ENCODE measurements at regions not wholly inside any gene's neighbourhood (a gene's known extent, or its start where the extent isn't known, plus 50 kb on each side); places are given as distances from the start of the nearest gene placed in this dataset.

GRCh38 chr10:33519130-33519860, 184.8 kb upstream of the NRP1 start:
- Histone ChIP-seq H3K4me1 (no peaks in the 10 kb centered on the region), H3K27me3 (no peaks in the 10 kb centered on the region), H3K4me3 (no peak overlapping the region), H3K9me3 (no peaks in the 10 kb centered on the region), H3K27ac (no peak overlapping the region), H3K36me3 (ENCODE audit: low read depth, missing control alignments) (no peaks in the 10 kb centered on the region)
- WGBS, 2 donors: 74 to 82% methylated on average over 14 of the region's 14 CpGs
- DNase-seq: no peak
- intact Hi-C loops (cut with DNase I; ENCODE audit: low total_unique reads): no loop called here
- TF ChIP-seq POLR2A (IDR thresholded peaks at IDR 0.05): no peak
- TF ChIP-seq, protein P1, sequence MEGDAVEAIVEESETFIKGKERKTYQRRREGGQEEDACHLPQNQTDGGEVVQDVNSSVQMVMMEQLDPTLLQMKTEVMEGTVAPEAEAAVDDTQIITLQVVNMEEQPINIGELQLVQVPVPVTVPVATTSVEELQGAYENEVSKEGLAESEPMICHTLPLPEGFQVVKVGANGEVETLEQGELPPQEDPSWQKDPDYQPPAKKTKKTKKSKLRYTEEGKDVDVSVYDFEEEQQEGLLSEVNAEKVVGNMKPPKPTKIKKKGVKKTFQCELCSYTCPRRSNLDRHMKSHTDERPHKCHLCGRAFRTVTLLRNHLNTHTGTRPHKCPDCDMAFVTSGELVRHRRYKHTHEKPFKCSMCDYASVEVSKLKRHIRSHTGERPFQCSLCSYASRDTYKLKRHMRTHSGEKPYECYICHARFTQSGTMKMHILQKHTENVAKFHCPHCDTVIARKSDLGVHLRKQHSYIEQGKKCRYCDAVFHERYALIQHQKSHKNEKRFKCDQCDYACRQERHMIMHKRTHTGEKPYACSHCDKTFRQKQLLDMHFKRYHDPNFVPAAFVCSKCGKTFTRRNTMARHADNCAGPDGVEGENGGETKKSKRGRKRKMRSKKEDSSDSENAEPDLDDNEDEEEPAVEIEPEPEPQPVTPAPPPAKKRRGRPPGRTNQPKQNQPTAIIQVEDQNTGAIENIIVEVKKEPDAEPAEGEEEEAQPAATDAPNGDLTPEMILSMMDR (IDR thresholded peaks at IDR 0.05): no peak

DNA sequence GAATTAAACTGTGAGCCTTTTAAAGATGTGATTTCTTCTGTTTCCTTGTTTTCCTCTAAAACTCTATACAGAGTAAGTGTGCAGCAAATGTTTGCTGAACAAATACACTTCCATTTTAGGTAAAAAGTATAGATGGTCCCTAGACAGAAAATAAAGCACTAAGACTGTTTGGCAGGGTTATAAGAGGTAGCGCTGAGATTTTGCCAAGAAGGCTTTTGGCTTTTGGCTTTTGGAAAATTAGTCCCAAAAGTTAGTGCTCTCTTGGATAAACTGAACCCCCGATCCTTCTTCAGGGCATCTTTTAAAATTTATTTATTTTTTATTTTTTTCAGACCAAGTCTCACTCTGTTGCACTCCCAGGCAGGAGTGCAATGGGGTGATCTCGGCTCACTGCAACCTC, 175.7 kb upstream of the NRP1 start:
- intact Hi-C loops (cut with DNase I; ENCODE audit: low total_unique reads): no loop called here
- Histone ChIP-seq H3K27me3 (no peaks in the 10 kb centered on the region), H3K36me3 (ENCODE audit: low read depth, missing control alignments) (no peaks in the 10 kb centered on the region), H3K4me3 (no peak overlapping the region), H3K4me1 (peaks cover 7% of the 10 kb centered on the region), H3K27ac (no peak overlapping the region), H3K9me3 (no peaks in the 10 kb centered on the region)
- DNase-seq: no peak
- WGBS, 2 donors: 39 to 53% methylated on average over 3 of the region's 3 CpGs
- no peak for TF ChIP-seq POLR2A (IDR thresholded peaks at IDR 0.05)
- TF ChIP-seq, protein P1 (IDR thresholded peaks at IDR 0.05): no peak

GRCh38 chr10:33509231-33509831, 174.9 kb upstream of the NRP1 start:
- Histone ChIP-seq H3K27me3 (no peaks in the 10 kb centered on the region), H3K4me1 (peaks cover 7% of the 10 kb centered on the region), H3K9me3 (no peaks in the 10 kb centered on the region), H3K36me3 (ENCODE audit: low read depth, missing control alignments) (no peaks in the 10 kb centered on the region), H3K4me3 (no peak overlapping the region), H3K27ac (no peak overlapping the region)
- WGBS, 2 donors: 40 to 41% methylated on average over 7 of the region's 7 CpGs
- DNase-seq: no peak
- no peak for TF ChIP-seq POLR2A (IDR thresholded peaks at IDR 0.05)
- TF ChIP-seq, protein P1 (IDR thresholded peaks at IDR 0.05): no peak
- intact Hi-C loops (cut with DNase I; ENCODE audit: low total_unique reads): no loop called here

GRCh38 chr10:33507662-33508425, 173.4 kb upstream of the NRP1 start:
- Histone ChIP-seq H3K27me3 (no peaks in the 10 kb centered on the region), H3K9me3 (no peaks in the 10 kb centered on the region), H3K4me3 (no peak overlapping the region), H3K4me1 (peaks cover 7% of the 10 kb centered on the region), H3K36me3 (ENCODE audit: low read depth, missing control alignments) (no peaks in the 10 kb centered on the region), H3K27ac (no peak overlapping the region)
- no peak for DNase-seq
- 90 to 94% methylated on average over 10 of the region's 10 CpGs for WGBS, 2 donors
- intact Hi-C loops (cut with DNase I; ENCODE audit: low total_unique reads): no loop called here
- no peak for TF ChIP-seq POLR2A (IDR thresholded peaks at IDR 0.05)
- TF ChIP-seq, protein P1 (IDR thresholded peaks at IDR 0.05): no peak
